Ovary (tissue), 3 donors: ENCODE measurements at regions not wholly inside any gene's neighbourhood (a gene's known extent, or its start where the extent isn't known, plus 50 kb on each side); places are given as distances from the start of the nearest gene placed in this dataset.

Experiments
- CTCF ChIP-seq, 3 donors: fragments of 450-650 bp in 2 of 3; fragments of 200-600 bp in 1 of 3; IDR thresholded peaks; one replicate each; pipeline versions ENCODE4 v1.5.1 to v1.8.0; 2016 to 2022; ENCODE audit warnings: antibody characterized with exemption in 3 of 3, mild to moderate bottlenecking in 1 of 3
- POLR2A ChIP-seq: fragments of 450-650 bp; IDR thresholded peaks from one replicate; pipeline ENCODE4 v1.6.1; 2017; ENCODE audit warnings: antibody characterized with exemption, mild to moderate bottlenecking, moderate library complexity
- donor health status: DM: no; HTN: no; CAD: no.

DNA sequence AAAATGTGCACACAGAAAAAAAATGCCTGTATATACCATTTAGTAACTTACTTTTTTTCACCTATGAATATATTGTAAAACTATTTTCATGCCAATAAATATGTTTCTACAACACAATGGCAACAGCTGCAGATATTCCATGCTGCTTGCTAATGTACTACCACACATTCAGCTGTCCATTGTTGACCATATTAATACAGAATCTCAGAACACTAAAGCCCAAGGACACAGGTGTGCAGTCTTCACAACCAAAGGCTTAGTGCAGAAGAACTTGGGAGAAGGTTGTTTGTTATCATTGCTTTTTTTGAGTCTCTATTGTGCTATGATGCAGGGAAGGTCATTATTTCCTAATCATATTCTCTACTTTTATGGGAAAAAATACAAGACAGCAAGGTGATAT, 79.6 kb downstream of the DIPK2A start:
- TF ChIP-seq CTCF (IDR thresholded peaks at IDR 0.05) = no peak
- TF ChIP-seq POLR2A = no peak
